ENCODE measurements at regions not wholly inside any gene's neighbourhood (a gene's known extent, or its start where the extent isn't known, plus 50 kb on each side); places are given as distances from the start of the nearest gene placed in this dataset.

DNA sequence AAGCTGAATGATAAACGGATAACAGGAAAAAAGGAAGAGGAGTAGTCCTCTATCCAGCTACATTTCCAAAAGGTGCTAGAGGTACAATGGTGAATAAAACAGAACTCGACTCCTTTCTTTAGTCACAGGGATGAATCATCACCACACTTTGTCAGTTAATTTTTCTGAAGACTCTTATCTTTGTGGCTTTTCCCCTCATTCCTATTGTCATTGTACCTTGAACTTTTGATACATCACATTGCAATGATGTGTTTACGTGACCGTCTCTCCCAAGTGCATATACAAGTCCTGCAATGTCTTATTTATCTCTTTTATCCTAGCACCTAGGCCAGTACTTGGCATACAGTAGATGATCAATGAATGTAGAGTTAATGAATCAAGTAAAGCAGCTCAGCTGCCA is 134.7 kb downstream of the LHFPL1 start:
- Histone ChIP-seq H3F3A (ENCODE audit: insufficient read depth, low read length) (no peaks in the 10 kb centered on the region), H3K4me3 (ENCODE audit: low read length) (no peak overlapping the region), H3K27me3 (replicated peaks; ENCODE audit: insufficient read depth, low read length) (no peaks in the 10 kb centered on the region), H3K9ac (ENCODE audit: low read length) (no peak overlapping the region), H3K4me2 (ENCODE audit: low read depth, low read length) (no peak overlapping the region), H4K20me1 (ENCODE audit: insufficient read depth, low read length) (no peaks in the 10 kb centered on the region), H2AFZ (ENCODE audit: low read length) (no peak overlapping the region), H3K36me3 (replicated peaks; ENCODE audit: insufficient read depth, low read length) (no peaks in the 10 kb centered on the region), H3K27ac (ENCODE audit: low read length) (no peak overlapping the region), H3K79me2 (ENCODE audit: low read length) (no peaks in the 10 kb centered on the region), H3K9me2 (replicated peaks; ENCODE audit: insufficient read depth, low read length) (no peaks in the 10 kb centered on the region), H3K9me3 (replicated peaks; ENCODE audit: insufficient read depth, low read length) (no peaks in the 10 kb centered on the region), H3K4me1 (ENCODE audit: low read length) (no peaks in the 10 kb centered on the region)
- TF ChIP-seq EZH2phosphoT487 (IDR thresholded peaks at IDR 0.05; ENCODE audit: low read length): no peak
- no peak for TF ChIP-seq EZH2 (optimal IDR thresholded peaks at IDR 0.05; ENCODE audit: low read depth, low read length)
- TF ChIP-seq, protein P1, sequence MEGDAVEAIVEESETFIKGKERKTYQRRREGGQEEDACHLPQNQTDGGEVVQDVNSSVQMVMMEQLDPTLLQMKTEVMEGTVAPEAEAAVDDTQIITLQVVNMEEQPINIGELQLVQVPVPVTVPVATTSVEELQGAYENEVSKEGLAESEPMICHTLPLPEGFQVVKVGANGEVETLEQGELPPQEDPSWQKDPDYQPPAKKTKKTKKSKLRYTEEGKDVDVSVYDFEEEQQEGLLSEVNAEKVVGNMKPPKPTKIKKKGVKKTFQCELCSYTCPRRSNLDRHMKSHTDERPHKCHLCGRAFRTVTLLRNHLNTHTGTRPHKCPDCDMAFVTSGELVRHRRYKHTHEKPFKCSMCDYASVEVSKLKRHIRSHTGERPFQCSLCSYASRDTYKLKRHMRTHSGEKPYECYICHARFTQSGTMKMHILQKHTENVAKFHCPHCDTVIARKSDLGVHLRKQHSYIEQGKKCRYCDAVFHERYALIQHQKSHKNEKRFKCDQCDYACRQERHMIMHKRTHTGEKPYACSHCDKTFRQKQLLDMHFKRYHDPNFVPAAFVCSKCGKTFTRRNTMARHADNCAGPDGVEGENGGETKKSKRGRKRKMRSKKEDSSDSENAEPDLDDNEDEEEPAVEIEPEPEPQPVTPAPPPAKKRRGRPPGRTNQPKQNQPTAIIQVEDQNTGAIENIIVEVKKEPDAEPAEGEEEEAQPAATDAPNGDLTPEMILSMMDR (IDR thresholded peaks at IDR 0.05; ENCODE audit: low read length): no peak
- DNase-seq: no peak

DNA sequence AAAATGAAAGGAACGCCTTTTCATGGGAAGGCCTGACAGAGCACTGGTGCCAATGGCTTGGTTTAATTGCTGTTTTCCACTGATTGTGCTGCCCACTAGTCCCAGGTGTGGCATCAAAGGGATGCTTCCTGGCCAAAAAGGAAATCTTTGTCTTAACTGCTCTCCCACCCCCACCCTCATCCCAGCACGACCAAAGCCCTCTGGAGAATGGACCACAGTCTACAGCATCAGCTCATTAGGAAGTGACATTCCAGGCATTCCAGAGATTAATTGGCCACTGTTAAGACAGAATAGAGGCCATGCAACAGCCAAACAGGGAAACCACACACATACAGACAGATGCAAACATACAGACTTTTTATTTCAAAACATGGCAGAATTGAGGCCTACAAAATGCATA is 143.2 kb downstream of the LHFPL1 start:
- Histone ChIP-seq H3K27ac (ENCODE audit: low read length) (no peak overlapping the region), H3K4me3 (ENCODE audit: low read length) (no peak overlapping the region), H3K4me2 (ENCODE audit: low read depth, low read length) (no peak overlapping the region)

DNA sequence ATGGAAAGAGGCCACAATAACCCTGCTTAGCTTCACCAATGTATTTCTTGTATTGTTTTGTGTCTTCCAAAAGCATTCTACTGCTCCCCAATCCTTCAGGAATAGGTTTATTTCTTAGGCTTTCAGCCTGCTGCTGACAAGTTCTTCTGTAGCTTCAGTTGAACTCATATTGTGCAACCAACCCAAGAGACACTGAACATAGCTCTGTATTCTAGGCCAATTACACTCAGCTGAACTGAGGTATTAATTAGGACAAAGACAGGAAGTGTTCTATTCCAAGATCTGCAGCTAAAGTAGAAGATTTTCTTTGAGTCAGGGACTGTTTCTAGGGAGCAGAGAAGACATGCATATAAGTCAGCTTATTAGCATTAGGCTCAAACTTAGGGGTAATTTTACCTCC is 151.8 kb downstream of the LHFPL1 start:
- DNase-seq: no peak
- H4K20me1 ChIP-seq (ENCODE audit: insufficient read depth, low read length): no peaks in the 10 kb centered on the region
- H3F3A ChIP-seq (ENCODE audit: insufficient read depth, low read length): no peaks in the 10 kb centered on the region
- H3K9me3 ChIP-seq (replicated peaks; ENCODE audit: insufficient read depth, low read length): no peaks in the 10 kb centered on the region
- H3K79me2 ChIP-seq (ENCODE audit: low read length): no peaks in the 10 kb centered on the region
- H3K4me3 ChIP-seq (ENCODE audit: low read length): no peak overlapping the region
- H3K9ac ChIP-seq (ENCODE audit: low read length): no peak overlapping the region
- H3K4me1 ChIP-seq (ENCODE audit: low read length): no peaks in the 10 kb centered on the region
- no peak overlapping the region for H3K4me2 ChIP-seq (ENCODE audit: low read depth, low read length)
- H3K9me2 ChIP-seq (replicated peaks; ENCODE audit: insufficient read depth, low read length): no peaks in the 10 kb centered on the region
- H3K27ac ChIP-seq (ENCODE audit: low read length): no peak overlapping the region
- no peak for TF ChIP-seq EZH2 (optimal IDR thresholded peaks at IDR 0.05; ENCODE audit: low read depth, low read length)
- no peak for TF ChIP-seq EZH2phosphoT487 (IDR thresholded peaks at IDR 0.05; ENCODE audit: low read length)
- TF ChIP-seq, protein P1 (IDR thresholded peaks at IDR 0.05; ENCODE audit: low read length): no peak
- no peak overlapping the region for H2AFZ ChIP-seq (ENCODE audit: low read length)
- no peaks in the 10 kb centered on the region for H3K27me3 ChIP-seq (replicated peaks; ENCODE audit: insufficient read depth, low read length)
- no peaks in the 10 kb centered on the region for H3K36me3 ChIP-seq (replicated peaks; ENCODE audit: insufficient read depth, low read length)

More for the DNA sequence above, 143.2 kb downstream of the LHFPL1 start:
- Histone ChIP-seq H3K4me1 (ENCODE audit: low read length) (no peaks in the 10 kb centered on the region), H3K9me2 (replicated peaks; ENCODE audit: insufficient read depth, low read length) (no peaks in the 10 kb centered on the region), H3K79me2 (ENCODE audit: low read length) (no peaks in the 10 kb centered on the region), H3K36me3 (replicated peaks; ENCODE audit: insufficient read depth, low read length) (no peaks in the 10 kb centered on the region), H3K9ac (ENCODE audit: low read length) (no peak overlapping the region), H2AFZ (ENCODE audit: low read length) (no peak overlapping the region), H3F3A (ENCODE audit: insufficient read depth, low read length) (no peaks in the 10 kb centered on the region), H4K20me1 (ENCODE audit: insufficient read depth, low read length) (no peaks in the 10 kb centered on the region), H3K27me3 (replicated peaks; ENCODE audit: insufficient read depth, low read length) (no peaks in the 10 kb centered on the region), H3K9me3 (replicated peaks; ENCODE audit: insufficient read depth, low read length) (no peaks in the 10 kb centered on the region)
- TF ChIP-seq EZH2 (optimal IDR thresholded peaks at IDR 0.05; ENCODE audit: low read depth, low read length): no peak
- TF ChIP-seq, protein P1 (IDR thresholded peaks at IDR 0.05; ENCODE audit: low read length): no peak
- no peak for TF ChIP-seq EZH2phosphoT487 (IDR thresholded peaks at IDR 0.05; ENCODE audit: low read length)
- DNase-seq: no peak
